ENCODE measurements at regions not wholly inside any gene's neighbourhood (a gene's known extent, or its start where the extent isn't known, plus 50 kb on each side); places are given as distances from the start of the nearest gene placed in this dataset.

GRCh38 chr13:107441279-107441678, 774.1 kb downstream of the LIG4 start:
- no peak overlapping the region for H3K4me3 ChIP-seq
- no peak overlapping the region for H3K27ac ChIP-seq
- intact Hi-C loops (cut with DNase I) = no loop called here
- H3K27me3 ChIP-seq = no peaks in the 10 kb centered on the region
- H3K36me3 ChIP-seq = no peaks in the 10 kb centered on the region
- no peaks in the 10 kb centered on the region for H3K4me1 ChIP-seq
- no peak for DNase-seq
- no peak for TF ChIP-seq CTCF (IDR thresholded peaks at IDR 0.05)
- TF ChIP-seq POLR2A (IDR thresholded peaks at IDR 0.05) = no peak
- WGBS, 2 donors = 76 to 81% methylated on average over 3 of the region's 3 CpGs
- no peaks in the 10 kb centered on the region for H3K9me3 ChIP-seq

GRCh38 chr13:107438251-107438650, 777.1 kb downstream of the LIG4 start:
- no peak for TF ChIP-seq POLR2A (IDR thresholded peaks at IDR 0.05)
- TF ChIP-seq CTCF (IDR thresholded peaks at IDR 0.05) = no peak
- H3K4me1 ChIP-seq = no peaks in the 10 kb centered on the region
- intact Hi-C loops (cut with DNase I) = no loop called here

GRCh38 chr13:107434347-107434746, 781.0 kb downstream of the LIG4 start:
- intact Hi-C loops (cut with DNase I) = no loop called here
- Histone ChIP-seq H3K4me3 (no peak overlapping the region), H3K9me3 (no peaks in the 10 kb centered on the region), H3K36me3 (no peaks in the 10 kb centered on the region), H3K27ac (no peak overlapping the region), H3K4me1 (no peaks in the 10 kb centered on the region), H3K27me3 (no peaks in the 10 kb centered on the region)
- 83 to 84% methylated on average over 4 of the region's 4 CpGs for WGBS, 2 donors
- no peak for TF ChIP-seq POLR2A (IDR thresholded peaks at IDR 0.05)
- no peak for DNase-seq

More at GRCh38 chr13:107438251-107438650, 777.1 kb downstream of the LIG4 start:
- no peaks in the 10 kb centered on the region for H3K36me3 ChIP-seq
- no peaks in the 10 kb centered on the region for H3K27me3 ChIP-seq
- 44 to 57% methylated on average over 1 of the region's 1 CpG for WGBS, 2 donors
- no peaks in the 10 kb centered on the region for H3K9me3 ChIP-seq
- no peak for DNase-seq
- no peak overlapping the region for H3K27ac ChIP-seq
- no peak overlapping the region for H3K4me3 ChIP-seq

- DNase-seq = no peak
- Histone ChIP-seq H3K36me3 (no peaks in the 10 kb centered on the region), H3K4me3 (no peak overlapping the region), H3K27me3 (no peaks in the 10 kb centered on the region), H3K27ac (no peak overlapping the region), H3K4me1 (no peaks in the 10 kb centered on the region), H3K9me3 (no peaks in the 10 kb centered on the region)
- intact Hi-C loops (cut with DNase I) = no loop called here
- TF ChIP-seq CTCF (IDR thresholded peaks at IDR 0.05) (no peak), POLR2A (IDR thresholded peaks at IDR 0.05) (no peak)
Measured at GRCh38 chr13:107427536-107427935, 787.8 kb downstream of the LIG4 start.

GRCh38 chr13:107422421-107422820, 792.9 kb downstream of the LIG4 start:
- Histone ChIP-seq H3K27ac (no peak overlapping the region), H3K9me3 (peaks cover 0 to 4% (median 0%) of the 10 kb centered on the region in 3 donors), H3K36me3 (no peaks in the 10 kb centered on the region), H3K4me3 (no peak overlapping the region), H3K27me3 (no peaks in the 10 kb centered on the region), H3K4me1 (no peaks in the 10 kb centered on the region)
- intact Hi-C loops (cut with DNase I) = no loop called here
- TF ChIP-seq CTCF (IDR thresholded peaks at IDR 0.05) (no peak), POLR2A (IDR thresholded peaks at IDR 0.05) (no peak)
- WGBS, 2 donors = 62 to 81% methylated on average over 2 of the region's 2 CpGs
- DNase-seq = no peak

- intact Hi-C loops (cut with DNase I) = no loop called here
- 43 to 65% methylated on average over 1 of the region's 1 CpG for WGBS, 2 donors
Measured at GRCh38 chr13:107421951-107422350, 793.4 kb downstream of the LIG4 start.

More at GRCh38 chr13:107421951-107422350, 793.4 kb downstream of the LIG4 start:
- Histone ChIP-seq H3K4me3 (no peak overlapping the region), H3K27ac (no peak overlapping the region), H3K36me3 (no peaks in the 10 kb centered on the region), H3K9me3 (peaks cover 0 to 4% (median 0%) of the 10 kb centered on the region in 3 donors), H3K4me1 (no peaks in the 10 kb centered on the region), H3K27me3 (no peaks in the 10 kb centered on the region)
- DNase-seq = no peak
- no peak for TF ChIP-seq POLR2A (IDR thresholded peaks at IDR 0.05)
- TF ChIP-seq CTCF (IDR thresholded peaks at IDR 0.05) = no peak
